OCI-LY3 (cell line): ENCODE measurements at regions not wholly inside any gene's neighbourhood (a gene's known extent, or its start where the extent isn't known, plus 50 kb on each side); places are given as distances from the start of the nearest gene placed in this dataset.

ENCODE experiments used
- CTCF ChIP-seq: fragments of 200-600, 300-600 bp; sonication (generic); IDR thresholded peaks from 2 replicates; pipeline ENCODE4 v1.5.1; 2014; ENCODE audit warnings: antibody characterized with exemption, low read length, low read depth
- EZH2phosphoT487 ChIP-seq: fragments of 200-600 bp; shearing (Covaris generic); IDR thresholded peaks from 2 replicates; pipeline ENCODE4 v1.6.1; 2018; ENCODE audit warnings: antibody characterized with exemption, mixed run types, low read depth

GRCh38 chr12:93019212-93019927 lies 90.3 kb upstream of the EEA1 start:
- no peak for TF ChIP-seq CTCF
- no peak for TF ChIP-seq EZH2phosphoT487
